ENCODE measurements at regions not wholly inside any gene's neighbourhood (a gene's known extent, or its start where the extent isn't known, plus 50 kb on each side); places are given as distances from the start of the nearest gene placed in this dataset.

GRCh38 chr6:126873351-126873750 lies 245.1 kb upstream of the RSPO3 start:
- Histone ChIP-seq H3K4me1 (ENCODE audit: low read depth) (no peaks in the 10 kb centered on the region), H3K9me3 (no peaks in the 10 kb centered on the region), H3K4me3 (no peak overlapping the region), H3K36me3 (ENCODE audit: low read depth) (no peaks in the 10 kb centered on the region)
- intact Hi-C loops (cut with DNase I, micrococcal nuclease) = no loop called here
- no peak for TF ChIP-seq CTCF (IDR thresholded peaks at IDR 0.05)
- ATAC-seq = no peak
- DNase-seq = no peak

GRCh38 chr6:126873791-126874190 lies 244.7 kb upstream of the RSPO3 start:
- intact Hi-C loops (cut with DNase I, micrococcal nuclease) = no loop called here
- H3K4me3 ChIP-seq = no peak overlapping the region
- no peaks in the 10 kb centered on the region for H3K4me1 ChIP-seq (ENCODE audit: low read depth)
- no peaks in the 10 kb centered on the region for H3K9me3 ChIP-seq
- TF ChIP-seq CTCF (IDR thresholded peaks at IDR 0.05) = no peak
- H3K36me3 ChIP-seq (ENCODE audit: low read depth) = no peaks in the 10 kb centered on the region
- DNase-seq (no peak), ATAC-seq (no peak)

GRCh38 chr6:126876446-126876845 lies 242.0 kb upstream of the RSPO3 start:
- Histone ChIP-seq H3K4me1 (ENCODE audit: low read depth) (no peaks in the 10 kb centered on the region), H3K36me3 (ENCODE audit: low read depth) (no peaks in the 10 kb centered on the region), H3K9me3 (no peaks in the 10 kb centered on the region), H3K4me3 (no peak overlapping the region)
- intact Hi-C loops (cut with DNase I, micrococcal nuclease) = no loop called here
- ATAC-seq (no peak), DNase-seq (no peak)
- no peak for TF ChIP-seq CTCF (IDR thresholded peaks at IDR 0.05)

- no peak for TF ChIP-seq CTCF (IDR thresholded peaks at IDR 0.05)
- ATAC-seq = no peak
- Histone ChIP-seq H3K4me3 (no peak overlapping the region), H3K9me3 (no peaks in the 10 kb centered on the region), H3K4me1 (ENCODE audit: low read depth) (no peaks in the 10 kb centered on the region), H3K36me3 (ENCODE audit: low read depth) (no peaks in the 10 kb centered on the region)
- intact Hi-C loops (cut with DNase I, micrococcal nuclease) = no loop called here
- DNase-seq = no peak
Observed at GRCh38 chr6:126880964-126881363, 237.5 kb upstream of the RSPO3 start.

- Histone ChIP-seq H3K36me3 (ENCODE audit: low read depth) (no peaks in the 10 kb centered on the region), H3K9me3 (no peaks in the 10 kb centered on the region), H3K4me1 (ENCODE audit: low read depth) (no peaks in the 10 kb centered on the region), H3K4me3 (no peak overlapping the region)
- no peak for ATAC-seq
- intact Hi-C loops (cut with DNase I, micrococcal nuclease) = no loop called here
- no peak for TF ChIP-seq CTCF (IDR thresholded peaks at IDR 0.05)
- no peak for DNase-seq
Observed at GRCh38 chr6:126886106-126886505, 232.4 kb upstream of the RSPO3 start.
